ENCODE measurements at regions not wholly inside any gene's neighbourhood (a gene's known extent, or its start where the extent isn't known, plus 50 kb on each side); places are given as distances from the start of the nearest gene placed in this dataset.

DNA sequence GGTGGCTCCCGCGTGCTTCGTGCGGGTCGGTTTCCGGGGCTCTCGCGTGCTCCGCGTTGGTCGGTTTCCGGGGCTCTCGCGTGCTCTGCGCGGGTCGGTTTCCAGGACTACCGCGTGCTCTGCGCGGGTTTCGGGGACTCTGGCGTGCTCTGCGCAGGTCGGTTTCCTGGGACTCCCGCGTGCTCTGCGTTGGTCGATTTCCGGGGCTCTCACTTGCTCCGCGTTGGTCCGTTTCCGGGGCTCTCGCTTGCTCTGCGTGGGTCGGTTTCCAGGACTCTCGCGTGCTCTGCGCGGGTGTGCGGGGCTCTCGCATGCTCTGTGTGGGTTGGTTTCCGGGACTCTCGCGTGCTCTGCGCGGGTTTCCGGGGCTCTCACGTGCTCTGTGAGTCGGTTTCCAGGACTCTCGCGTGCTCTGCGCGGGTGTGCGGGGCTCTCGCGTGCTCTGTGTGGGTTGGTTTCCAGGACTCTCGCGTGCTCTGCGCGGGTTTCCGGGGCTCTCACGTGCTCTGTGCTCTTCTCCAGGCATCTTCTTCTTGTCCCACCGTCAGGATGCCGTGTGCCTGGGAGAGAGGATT lies 109.9 kb upstream of the LRPAP1 start:
- TF ChIP-seq, protein P1, sequence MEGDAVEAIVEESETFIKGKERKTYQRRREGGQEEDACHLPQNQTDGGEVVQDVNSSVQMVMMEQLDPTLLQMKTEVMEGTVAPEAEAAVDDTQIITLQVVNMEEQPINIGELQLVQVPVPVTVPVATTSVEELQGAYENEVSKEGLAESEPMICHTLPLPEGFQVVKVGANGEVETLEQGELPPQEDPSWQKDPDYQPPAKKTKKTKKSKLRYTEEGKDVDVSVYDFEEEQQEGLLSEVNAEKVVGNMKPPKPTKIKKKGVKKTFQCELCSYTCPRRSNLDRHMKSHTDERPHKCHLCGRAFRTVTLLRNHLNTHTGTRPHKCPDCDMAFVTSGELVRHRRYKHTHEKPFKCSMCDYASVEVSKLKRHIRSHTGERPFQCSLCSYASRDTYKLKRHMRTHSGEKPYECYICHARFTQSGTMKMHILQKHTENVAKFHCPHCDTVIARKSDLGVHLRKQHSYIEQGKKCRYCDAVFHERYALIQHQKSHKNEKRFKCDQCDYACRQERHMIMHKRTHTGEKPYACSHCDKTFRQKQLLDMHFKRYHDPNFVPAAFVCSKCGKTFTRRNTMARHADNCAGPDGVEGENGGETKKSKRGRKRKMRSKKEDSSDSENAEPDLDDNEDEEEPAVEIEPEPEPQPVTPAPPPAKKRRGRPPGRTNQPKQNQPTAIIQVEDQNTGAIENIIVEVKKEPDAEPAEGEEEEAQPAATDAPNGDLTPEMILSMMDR (IDR thresholded peaks at IDR 0.05; ENCODE audit: low read depth, low read length) = no peak
- TF ChIP-seq POLR2A (IDR thresholded peaks at IDR 0.05; ENCODE audit: extremely low read depth, insufficient read length) (no peak), MYC (IDR thresholded peaks at IDR 0.05; ENCODE audit: low read depth, low read length) (no peak)
- TF ChIP-seq, protein P2, sequence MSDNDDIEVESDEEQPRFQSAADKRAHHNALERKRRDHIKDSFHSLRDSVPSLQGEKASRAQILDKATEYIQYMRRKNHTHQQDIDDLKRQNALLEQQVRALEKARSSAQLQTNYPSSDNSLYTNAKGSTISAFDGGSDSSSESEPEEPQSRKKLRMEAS (IDR thresholded peaks at IDR 0.05; ENCODE audit: low read depth, low read length) = no peak
